ENCODE measurements at regions not wholly inside any gene's neighbourhood (a gene's known extent, or its start where the extent isn't known, plus 50 kb on each side); places are given as distances from the start of the nearest gene placed in this dataset.
"Not testable (repeated sequence)": the region's sequence is repeated elsewhere in the genome, so short reads cannot be mapped to it uniquely, and the experiment has no call there.

DNA sequence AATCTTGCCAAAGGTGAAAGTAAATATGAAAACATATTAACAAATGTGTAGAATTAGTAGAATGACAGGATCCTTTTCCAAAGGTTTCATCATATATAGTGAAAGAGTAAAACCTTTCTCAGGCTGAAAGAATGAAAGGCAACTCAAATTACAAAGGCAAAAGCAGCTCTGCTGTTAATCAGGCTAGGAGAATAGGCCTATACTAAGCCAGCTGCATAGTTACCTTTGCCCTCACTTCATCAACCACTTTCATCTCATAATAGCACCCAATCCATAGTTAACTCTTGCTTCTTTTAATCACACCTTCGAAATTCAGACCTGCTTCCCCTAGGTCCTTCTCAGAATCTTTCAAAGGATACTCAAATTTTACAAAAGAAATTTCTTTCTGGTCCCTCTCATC is 1167.6 kb upstream of the ATXN8OS start:
- H3K27ac ChIP-seq (ENCODE audit: low read length) = no peak overlapping the region
- no peak overlapping the region for H3K4me3 ChIP-seq (ENCODE audit: low read length)
- 29% methylated on average over 1 of the region's 1 CpG for WGBS (ENCODE audit: insufficient coverage)
- DNase-seq = no peak
- no peaks in the 10 kb centered on the region for H3K4me1 ChIP-seq (ENCODE audit: control insufficient read depth, insufficient read depth, low read length)
- H3K27me3 ChIP-seq (ENCODE audit: control insufficient read depth, insufficient read depth, low read length) = no peaks in the 10 kb centered on the region
- no peaks in the 10 kb centered on the region for H3K9me3 ChIP-seq (replicated peaks; ENCODE audit: control insufficient read depth, low read depth, low read length)
- H3K36me3 ChIP-seq (ENCODE audit: control insufficient read depth, insufficient read depth, low read length) = no peaks in the 10 kb centered on the region

DNA sequence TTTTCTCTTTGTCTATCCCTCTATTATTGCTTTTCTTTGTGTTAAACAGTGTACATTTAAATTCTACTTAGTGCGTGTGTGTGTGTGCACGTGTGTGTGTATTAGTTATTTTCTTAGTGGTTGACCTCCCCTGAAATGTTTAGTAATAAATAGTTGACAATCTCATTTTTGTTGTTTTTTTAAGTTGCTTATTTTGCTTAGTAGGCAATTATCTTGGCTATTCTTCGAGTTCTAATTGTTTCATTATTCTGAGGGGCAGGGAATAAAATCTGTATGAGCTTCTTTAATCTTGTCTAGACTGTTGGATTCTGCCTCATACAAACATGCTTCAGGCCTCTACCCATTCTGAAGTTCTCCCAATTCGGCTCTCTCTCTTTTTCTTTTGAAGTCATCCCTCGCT is 1169.0 kb upstream of the ATXN8OS start:
- Histone ChIP-seq H3K9me3 (replicated peaks; ENCODE audit: control insufficient read depth, low read depth, low read length) (no peaks in the 10 kb centered on the region), H3K4me3 (ENCODE audit: low read length) (no peak overlapping the region), H3K36me3 (ENCODE audit: control insufficient read depth, insufficient read depth, low read length) (no peaks in the 10 kb centered on the region), H3K27me3 (ENCODE audit: control insufficient read depth, insufficient read depth, low read length) (no peaks in the 10 kb centered on the region), H3K27ac (ENCODE audit: low read length) (no peak overlapping the region), H3K4me1 (ENCODE audit: control insufficient read depth, insufficient read depth, low read length) (no peaks in the 10 kb centered on the region)
- no peak for DNase-seq
- WGBS (ENCODE audit: insufficient coverage) = 86% methylated on average over 1 of the region's 5 CpGs

DNA sequence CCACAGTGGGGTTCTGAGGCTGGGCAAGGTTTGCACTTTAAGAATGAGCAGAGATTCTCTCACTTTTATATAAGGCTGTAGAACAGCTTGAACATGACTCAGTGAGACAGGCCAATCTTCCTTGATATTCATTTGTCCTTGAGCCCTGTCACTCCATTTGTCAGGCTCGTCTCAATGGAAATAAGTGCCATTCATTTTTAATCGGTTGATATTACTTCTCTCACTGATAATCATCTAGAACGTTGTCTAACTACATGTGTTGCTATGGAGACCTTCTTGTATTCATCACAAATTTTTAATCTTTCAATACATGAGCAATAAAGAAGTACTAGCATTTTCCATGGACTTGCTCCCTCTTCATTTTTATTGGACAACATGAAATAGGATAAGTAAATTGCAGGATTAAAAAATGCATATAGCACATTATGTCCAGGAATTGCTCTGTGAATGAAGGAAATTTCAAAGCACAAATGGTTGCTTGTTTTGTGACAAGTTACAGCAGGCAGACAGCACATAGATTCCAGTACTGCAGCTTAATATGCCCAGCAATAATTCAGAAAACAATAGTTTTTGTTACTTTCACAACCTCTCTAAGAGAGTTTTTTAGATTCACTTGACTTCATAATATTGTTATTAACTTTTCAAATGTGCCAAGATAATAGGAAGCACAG is 1178.4 kb upstream of the ATXN8OS start:
- WGBS (ENCODE audit: insufficient coverage) = no CpG with 5 or more reads among the region's 3 CpGs
- no peaks in the 10 kb centered on the region for H3K27me3 ChIP-seq (ENCODE audit: control insufficient read depth, insufficient read depth, low read length)
- H3K27ac ChIP-seq (ENCODE audit: low read length) = no peak overlapping the region
- H3K4me3 ChIP-seq (ENCODE audit: low read length) = no peak overlapping the region
- no peak for DNase-seq
- no peaks in the 10 kb centered on the region for H3K4me1 ChIP-seq (ENCODE audit: control insufficient read depth, insufficient read depth, low read length)
- no peaks in the 10 kb centered on the region for H3K9me3 ChIP-seq (replicated peaks; ENCODE audit: control insufficient read depth, low read depth, low read length)
- no peaks in the 10 kb centered on the region for H3K36me3 ChIP-seq (ENCODE audit: control insufficient read depth, insufficient read depth, low read length)

DNA sequence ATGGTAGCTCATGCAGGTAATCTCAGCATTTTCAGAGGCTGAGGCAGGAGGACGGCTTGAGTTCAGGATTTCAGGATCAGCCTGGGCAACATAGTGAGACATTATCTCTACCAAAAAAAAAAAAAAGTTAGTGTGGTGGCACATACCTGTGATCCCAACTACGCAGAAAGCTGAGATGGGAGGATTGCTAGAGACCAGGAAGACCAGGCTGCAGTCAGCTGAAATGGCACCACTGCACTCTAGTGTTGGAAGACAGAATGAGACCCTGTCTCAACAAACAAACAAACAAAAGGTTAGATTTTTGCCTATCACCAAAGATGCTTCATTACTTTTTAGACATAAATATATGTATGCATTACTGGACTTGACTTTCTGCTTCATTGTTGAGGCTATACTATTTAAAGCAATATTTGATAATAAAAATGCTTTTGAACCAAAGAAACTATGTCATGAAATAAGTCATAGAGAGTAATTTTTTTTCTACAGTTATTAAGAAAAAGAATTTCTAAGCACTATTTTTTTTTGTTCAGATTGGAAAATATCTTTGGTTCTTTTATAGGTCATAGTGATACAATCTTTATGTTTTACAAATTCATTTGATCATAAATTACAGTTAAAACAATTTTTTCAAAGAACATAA is 1180.1 kb upstream of the ATXN8OS start:
- Histone ChIP-seq H3K4me3 (ENCODE audit: low read length) (no peak overlapping the region), H3K4me1 (ENCODE audit: control insufficient read depth, insufficient read depth, low read length) (no peaks in the 10 kb centered on the region), H3K9me3 (replicated peaks; ENCODE audit: control insufficient read depth, low read depth, low read length) (no peaks in the 10 kb centered on the region), H3K27ac (ENCODE audit: low read length) (no peak overlapping the region), H3K27me3 (ENCODE audit: control insufficient read depth, insufficient read depth, low read length) (no peaks in the 10 kb centered on the region), H3K36me3 (ENCODE audit: control insufficient read depth, insufficient read depth, low read length) (no peaks in the 10 kb centered on the region)
- no CpG with 5 or more reads among the region's 2 CpGs for WGBS (ENCODE audit: insufficient coverage)
- peak; percentile 16 for DNase-seq

DNA sequence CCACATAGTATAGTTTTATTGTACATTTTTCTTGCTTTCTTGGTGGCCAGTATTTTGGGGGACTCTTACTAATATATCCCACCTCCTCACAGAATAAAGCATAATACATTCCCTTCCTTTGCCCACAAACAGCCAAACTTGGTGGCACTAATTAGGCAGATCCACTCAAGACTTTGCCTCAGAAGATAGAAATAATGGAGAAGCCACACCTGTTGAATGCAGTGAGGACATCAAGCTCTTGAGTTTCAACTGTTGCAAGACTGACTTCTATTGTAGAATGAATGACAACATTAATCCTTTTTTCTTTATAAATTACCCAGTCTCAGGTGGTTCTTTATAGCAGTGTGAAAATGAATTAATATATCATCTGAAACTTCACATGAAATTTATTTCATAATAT is 1183.6 kb upstream of the ATXN8OS start:
- H3K4me3 ChIP-seq (ENCODE audit: low read length) = no peak overlapping the region
- no peaks in the 10 kb centered on the region for H3K36me3 ChIP-seq (ENCODE audit: control insufficient read depth, insufficient read depth, low read length)
- no peak for DNase-seq
- no peaks in the 10 kb centered on the region for H3K9me3 ChIP-seq (replicated peaks; ENCODE audit: control insufficient read depth, low read depth, low read length)
- H3K4me1 ChIP-seq (ENCODE audit: control insufficient read depth, insufficient read depth, low read length) = no peaks in the 10 kb centered on the region
- H3K27ac ChIP-seq (ENCODE audit: low read length) = no peak overlapping the region
- H3K27me3 ChIP-seq (ENCODE audit: control insufficient read depth, insufficient read depth, low read length) = no peaks in the 10 kb centered on the region

DNA sequence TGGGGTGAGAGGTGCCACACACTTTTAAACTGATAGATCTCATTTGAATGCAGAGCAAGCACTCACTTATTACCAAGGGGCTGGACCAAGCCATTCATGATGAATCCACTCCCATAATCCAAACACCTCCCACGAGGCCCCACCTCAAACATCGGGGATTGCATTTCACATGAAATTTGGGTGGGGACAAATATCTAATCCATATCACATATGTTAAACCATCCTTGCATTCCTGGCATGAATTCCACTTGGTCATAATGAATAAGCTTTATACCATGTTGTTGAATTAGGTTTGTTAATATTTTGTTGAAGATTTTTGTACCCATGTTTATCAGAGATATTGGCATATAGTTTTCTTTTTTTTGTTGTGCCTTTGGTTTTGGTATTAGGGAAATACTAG is 1198.7 kb upstream of the ATXN8OS start:
- no peak for DNase-seq
- Histone ChIP-seq H3K36me3 (ENCODE audit: control insufficient read depth, insufficient read depth, low read length) (no peaks in the 10 kb centered on the region), H3K27ac (ENCODE audit: low read length) (no peak overlapping the region), H3K4me1 (ENCODE audit: control insufficient read depth, insufficient read depth, low read length) (no peaks in the 10 kb centered on the region), H3K9me3 (replicated peaks; ENCODE audit: control insufficient read depth, low read depth, low read length) (peaks cover 15% of the 10 kb centered on the region), H3K27me3 (ENCODE audit: control insufficient read depth, insufficient read depth, low read length) (no peaks in the 10 kb centered on the region), H3K4me3 (ENCODE audit: low read length) (no peak overlapping the region)
- no CpG with 5 or more reads among the region's 2 CpGs for WGBS (ENCODE audit: insufficient coverage)

DNA sequence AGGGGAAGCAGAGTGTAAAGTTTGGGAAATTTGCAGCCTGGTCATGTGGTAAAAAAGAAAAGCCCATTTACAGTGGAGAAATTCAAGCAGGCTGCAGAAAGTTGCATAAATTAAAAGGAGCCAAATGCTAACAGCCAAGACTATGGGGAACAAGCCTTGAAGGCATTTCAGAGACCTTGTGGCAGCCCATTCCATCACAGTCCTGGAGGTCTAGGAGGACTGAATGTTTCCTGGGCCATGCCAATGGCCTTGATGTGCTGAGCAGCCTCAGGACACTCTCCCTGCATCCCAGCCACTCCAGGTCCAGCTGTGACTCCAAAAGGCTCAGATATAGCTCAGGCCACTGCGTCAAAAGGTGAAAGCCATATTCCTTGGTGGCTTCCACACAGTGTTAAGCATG is 1202.4 kb upstream of the ATXN8OS start:
- DNase-seq = no peak
- H3K9me3 ChIP-seq (replicated peaks; ENCODE audit: control insufficient read depth, low read depth, low read length) = peaks cover 13% of the 10 kb centered on the region
- WGBS (ENCODE audit: insufficient coverage) = no CpG with 5 or more reads among the region's 1 CpG

DNA sequence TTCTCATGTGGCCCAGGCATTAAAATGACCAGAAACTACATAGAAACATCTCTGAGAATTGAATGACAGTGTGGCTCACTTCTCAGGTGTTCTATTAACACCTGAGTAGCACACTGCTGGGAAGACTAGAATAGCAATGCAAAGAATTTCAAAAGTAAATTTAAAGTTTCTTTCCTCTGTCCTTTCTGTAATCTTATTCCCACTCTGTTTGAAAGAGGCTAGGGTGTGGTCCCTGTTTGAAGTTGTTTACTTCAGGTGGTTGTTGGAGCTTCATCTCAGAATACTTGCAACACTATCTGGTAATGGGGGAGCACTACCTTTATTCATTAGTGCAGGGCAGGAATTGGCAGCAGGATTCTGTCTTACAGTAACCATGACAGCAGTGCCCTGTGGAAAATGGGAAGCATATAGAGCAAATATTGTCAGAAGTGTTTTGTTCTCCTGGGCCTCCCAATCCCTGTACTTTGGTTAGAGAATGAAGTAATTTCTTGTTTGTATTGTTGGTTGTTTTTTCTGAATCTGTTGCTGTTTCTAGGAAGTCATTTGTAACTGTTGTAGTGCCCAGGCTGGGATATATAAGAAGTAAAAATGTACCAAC is 1210.2 kb upstream of the ATXN8OS start:
- no peak for DNase-seq
- Histone ChIP-seq H3K9me3 (replicated peaks; ENCODE audit: control insufficient read depth, low read depth, low read length) (no peaks in the 10 kb centered on the region), H3K4me1 (ENCODE audit: control insufficient read depth, insufficient read depth, low read length) (no peaks in the 10 kb centered on the region), H3K27me3 (ENCODE audit: control insufficient read depth, insufficient read depth, low read length) (no peaks in the 10 kb centered on the region), H3K27ac (ENCODE audit: low read length) (no peak overlapping the region), H3K4me3 (ENCODE audit: low read length) (no peak overlapping the region), H3K36me3 (ENCODE audit: control insufficient read depth, insufficient read depth, low read length) (no peaks in the 10 kb centered on the region)

More for the DNA sequence above, 1202.4 kb upstream of the ATXN8OS start:
- Histone ChIP-seq H3K27me3 (ENCODE audit: control insufficient read depth, insufficient read depth, low read length) (no peaks in the 10 kb centered on the region), H3K4me1 (ENCODE audit: control insufficient read depth, insufficient read depth, low read length) (no peaks in the 10 kb centered on the region), H3K36me3 (ENCODE audit: control insufficient read depth, insufficient read depth, low read length) (no peaks in the 10 kb centered on the region), H3K4me3 (ENCODE audit: low read length) (no peak overlapping the region), H3K27ac (ENCODE audit: low read length) (no peak overlapping the region)

DNA sequence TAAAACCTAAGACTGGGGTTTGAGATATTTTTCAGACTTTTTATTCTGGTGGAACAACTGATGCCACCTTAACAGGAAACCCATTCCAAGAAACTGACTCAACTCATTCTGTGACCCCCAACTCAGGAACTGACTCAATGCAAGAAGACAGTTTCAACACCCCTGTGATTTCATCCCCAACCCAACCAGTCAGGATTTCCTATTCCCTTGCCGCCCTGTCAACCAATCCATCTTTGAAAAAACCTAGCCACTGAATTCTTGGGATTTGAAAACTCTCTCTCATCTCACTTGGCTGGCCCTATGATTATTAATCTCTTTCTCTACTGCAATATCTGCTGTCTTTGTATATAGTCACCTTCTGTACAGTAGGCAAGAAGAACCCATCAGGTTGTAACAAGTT is 1211.9 kb upstream of the ATXN8OS start:
- H3K9me3 ChIP-seq (replicated peaks; ENCODE audit: control insufficient read depth, low read depth, low read length) = no peaks in the 10 kb centered on the region
- no peak for DNase-seq
- 100% methylated on average over 1 of the region's 1 CpG for WGBS (ENCODE audit: insufficient coverage)
- no peaks in the 10 kb centered on the region for H3K4me1 ChIP-seq (ENCODE audit: control insufficient read depth, insufficient read depth, low read length)
- no peak overlapping the region for H3K4me3 ChIP-seq (ENCODE audit: low read length)
- no peaks in the 10 kb centered on the region for H3K27me3 ChIP-seq (ENCODE audit: control insufficient read depth, insufficient read depth, low read length)
- H3K27ac ChIP-seq (ENCODE audit: low read length) = no peak overlapping the region
- no peaks in the 10 kb centered on the region for H3K36me3 ChIP-seq (ENCODE audit: control insufficient read depth, insufficient read depth, low read length)

DNA sequence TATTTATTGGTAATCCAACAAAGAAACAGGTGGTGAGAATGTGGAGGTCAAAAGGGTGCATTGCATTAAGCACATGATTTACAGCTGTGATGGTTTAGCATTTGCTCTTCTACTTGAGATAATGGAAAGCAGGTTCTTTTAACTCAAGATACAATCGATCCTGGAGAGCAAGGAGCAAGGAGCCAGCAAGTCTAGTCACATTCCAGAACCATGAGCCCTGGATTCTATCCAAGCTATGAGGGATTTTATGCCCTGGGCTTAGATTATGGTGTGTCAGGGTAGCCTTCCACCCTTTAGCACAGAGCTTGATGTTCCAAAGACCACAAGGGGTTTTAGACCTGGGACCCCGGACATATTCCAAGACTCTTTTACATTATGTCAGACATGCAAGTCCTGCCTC is 1213.9 kb upstream of the ATXN8OS start:
- not testable (repeated sequence) for H3K4me3 ChIP-seq (ENCODE audit: low read length); H3K27ac ChIP-seq (ENCODE audit: low read length); H3K4me1 ChIP-seq (ENCODE audit: control insufficient read depth, insufficient read depth, low read length); H3K36me3 ChIP-seq (ENCODE audit: control insufficient read depth, insufficient read depth, low read length); H3K27me3 ChIP-seq (ENCODE audit: control insufficient read depth, insufficient read depth, low read length); DNase-seq; H3K9me3 ChIP-seq (replicated peaks; ENCODE audit: control insufficient read depth, low read depth, low read length)
- 50% methylated on average over 2 of the region's 2 CpGs for WGBS (ENCODE audit: insufficient coverage)

All from muscle of leg (tissue), 3 donors.